HG03342 (cell line): ENCODE measurements at regions not wholly inside any gene's neighbourhood (a gene's known extent, or its start where the extent isn't known, plus 50 kb on each side); places are given as distances from the start of the nearest gene placed in this dataset.

Experiments used
- ATAC-seq: cut with Tn5 transposase; IDR thresholded peaks from one replicate; pipeline ENCODE4 v1.9.1; 2021; ENCODE audit warnings: mild to moderate bottlenecking, moderate library complexity; ENCODE audit not compliant: unreplicated experiment

GRCh38 chr2:12594590-12594989 lies 122.1 kb upstream of the TRIB2 start:
- ATAC-seq: no peak

- no peak for ATAC-seq
These were observed 120.0 kb upstream of the TRIB2 start for GRCh38 chr2:12596771-12597170.

- ATAC-seq: no peak
These were observed 119.1 kb upstream of the TRIB2 start for GRCh38 chr2:12597610-12598009.

GRCh38 chr2:12602661-12603060 lies 114.1 kb upstream of the TRIB2 start:
- ATAC-seq: no peak

DNA sequence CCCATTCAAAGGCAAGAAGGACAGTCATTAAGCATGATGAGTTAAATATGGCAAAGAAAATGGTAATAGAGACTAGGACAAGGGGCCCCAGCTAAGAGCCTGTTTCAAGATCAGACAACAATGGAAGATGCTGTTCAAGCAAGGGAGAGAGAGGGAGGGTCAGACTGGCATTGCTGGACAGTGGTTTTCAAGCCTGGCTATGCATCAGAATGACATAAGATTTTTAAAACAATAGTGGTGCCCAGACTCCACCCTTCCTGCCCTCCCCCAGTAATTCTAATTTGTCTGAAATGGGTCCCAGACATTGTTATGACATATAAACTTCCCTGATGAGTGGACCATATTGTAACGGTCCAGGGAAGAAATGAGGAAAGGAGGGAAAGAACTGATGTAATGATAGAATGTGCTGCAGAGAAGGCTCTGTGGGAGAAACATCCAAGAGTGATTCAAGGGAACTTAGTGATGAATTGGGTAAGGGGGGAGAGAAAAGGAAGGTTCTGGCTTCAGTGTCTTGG lies 112.9 kb upstream of the TRIB2 start:
- no peak for ATAC-seq

GRCh38 chr2:12604341-12604740 lies 112.4 kb upstream of the TRIB2 start:
- no peak for ATAC-seq

- no peak for ATAC-seq
These were observed 111.4 kb upstream of the TRIB2 start for GRCh38 chr2:12605366-12605765.

DNA sequence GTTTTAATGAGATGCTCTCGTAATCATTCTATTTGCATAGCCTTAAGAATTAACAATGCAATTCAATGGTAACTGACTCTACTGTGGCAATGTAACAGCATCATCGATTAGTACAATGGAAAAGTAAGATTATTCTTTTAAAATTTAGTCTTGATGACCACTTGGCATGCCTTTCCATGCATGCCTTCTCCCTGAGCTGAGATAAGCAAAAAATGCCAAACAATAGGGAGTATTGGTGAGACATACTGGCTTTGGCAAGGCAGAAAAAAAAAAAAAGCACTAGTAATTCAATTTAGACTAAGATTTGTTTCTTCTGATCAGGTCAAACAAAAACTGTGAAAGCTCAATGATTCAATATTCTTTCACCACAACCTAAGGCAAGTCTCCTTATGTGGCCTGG lies 110.8 kb upstream of the TRIB2 start:
- no peak for ATAC-seq

DNA sequence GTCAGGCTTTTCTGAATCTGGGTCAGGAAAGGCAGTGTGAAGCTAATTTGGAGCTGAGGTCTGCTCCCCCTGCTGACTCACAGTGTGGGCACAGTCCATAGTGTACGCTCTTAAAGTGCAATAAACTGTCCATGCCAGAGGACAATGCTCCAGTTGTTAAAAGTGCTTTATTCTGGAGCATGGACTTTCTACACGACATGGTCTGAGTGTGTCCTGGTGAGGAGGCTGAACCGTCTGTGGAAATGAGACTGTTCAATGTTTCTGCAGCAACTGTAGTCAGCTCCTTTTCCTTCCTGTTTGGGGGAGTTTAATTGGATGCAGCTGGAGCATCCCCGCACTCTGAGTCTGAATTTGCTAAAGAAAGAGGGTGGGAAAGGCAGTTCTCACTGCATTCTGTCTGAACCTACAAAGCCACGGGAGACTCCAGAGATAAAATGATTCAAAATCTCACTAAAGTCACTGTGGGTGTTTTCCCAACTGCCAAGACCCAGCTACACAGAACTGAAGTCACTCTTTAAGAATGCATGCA lies 110.2 kb upstream of the TRIB2 start:
- no peak for ATAC-seq

DNA sequence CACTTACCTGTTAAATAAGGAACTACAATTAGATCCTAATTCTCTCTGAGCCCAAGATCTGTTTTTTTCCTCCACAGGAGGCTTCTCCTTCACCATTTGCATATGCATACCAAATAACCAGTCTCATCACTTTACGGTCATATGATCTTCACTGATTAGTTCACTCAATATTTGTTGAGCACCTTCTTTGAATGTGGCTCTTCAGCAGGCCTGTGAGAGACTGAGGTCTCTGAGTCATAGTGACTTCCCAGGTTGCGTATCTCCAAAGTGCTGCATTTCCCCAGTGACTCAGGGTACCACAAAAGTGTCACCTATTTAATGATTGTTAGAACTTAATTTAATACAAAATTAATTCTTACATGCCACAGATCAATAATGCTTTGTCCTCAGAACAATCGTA lies 108.8 kb upstream of the TRIB2 start:
- no peak for ATAC-seq

DNA sequence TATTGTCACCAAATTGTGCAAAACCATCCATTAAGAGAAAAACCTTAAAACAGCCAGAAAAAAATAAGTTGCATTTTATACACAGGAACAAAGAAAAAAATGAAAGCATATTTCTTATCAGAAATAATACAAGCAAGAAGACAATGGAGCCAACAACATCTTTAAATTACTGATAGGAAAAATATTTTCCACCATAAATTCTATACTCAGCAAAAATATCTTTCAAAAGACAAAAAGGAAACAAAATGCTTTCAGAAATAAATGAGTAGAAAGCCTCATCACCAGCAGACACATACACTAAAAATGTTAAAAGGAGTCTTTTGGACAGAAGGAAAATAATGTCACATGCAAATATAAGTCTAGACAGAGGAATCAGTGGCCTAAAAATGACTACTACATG lies 106.4 kb upstream of the TRIB2 start:
- no peak for ATAC-seq

DNA sequence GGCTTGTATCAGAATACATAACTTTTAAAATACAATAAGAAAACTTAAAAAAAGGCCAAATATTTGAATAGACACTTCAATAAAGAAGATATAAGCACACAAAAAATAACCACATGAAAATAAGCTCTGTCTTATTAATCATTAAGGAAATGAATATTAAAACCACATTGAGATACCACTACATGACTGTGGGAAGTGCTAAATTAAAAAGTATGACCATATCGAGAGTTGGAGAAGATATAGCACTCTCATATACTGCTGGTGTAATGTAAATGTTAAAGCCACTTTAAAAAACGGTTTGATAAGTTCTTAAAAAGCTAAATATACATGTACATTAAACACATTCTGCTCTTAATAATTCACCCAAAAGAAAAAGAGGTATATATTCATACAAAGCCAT lies 104.6 kb upstream of the TRIB2 start:
- no peak for ATAC-seq

DNA sequence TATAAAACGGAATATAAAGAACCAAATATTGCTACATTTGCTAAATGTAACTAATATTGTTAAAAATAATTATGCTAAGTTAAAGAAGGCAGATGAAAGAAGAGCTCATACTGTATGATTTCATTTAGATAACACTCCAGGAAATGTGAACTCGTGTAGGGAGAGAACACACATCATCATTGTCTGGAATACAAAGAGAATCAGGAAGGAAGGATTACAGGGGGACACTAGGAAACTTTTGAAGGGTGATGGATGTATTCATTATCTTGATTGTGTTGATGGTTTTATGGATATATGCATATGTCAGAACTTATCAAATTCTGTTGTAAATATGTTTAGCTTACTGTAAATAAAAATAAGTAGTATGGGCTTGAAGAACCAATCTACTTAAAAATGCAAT lies 104.1 kb upstream of the TRIB2 start:
- ATAC-seq: no peak

- peak; percentile 64 for ATAC-seq
These were observed 103.5 kb upstream of the TRIB2 start for GRCh38 chr2:12613137-12613835.

DNA sequence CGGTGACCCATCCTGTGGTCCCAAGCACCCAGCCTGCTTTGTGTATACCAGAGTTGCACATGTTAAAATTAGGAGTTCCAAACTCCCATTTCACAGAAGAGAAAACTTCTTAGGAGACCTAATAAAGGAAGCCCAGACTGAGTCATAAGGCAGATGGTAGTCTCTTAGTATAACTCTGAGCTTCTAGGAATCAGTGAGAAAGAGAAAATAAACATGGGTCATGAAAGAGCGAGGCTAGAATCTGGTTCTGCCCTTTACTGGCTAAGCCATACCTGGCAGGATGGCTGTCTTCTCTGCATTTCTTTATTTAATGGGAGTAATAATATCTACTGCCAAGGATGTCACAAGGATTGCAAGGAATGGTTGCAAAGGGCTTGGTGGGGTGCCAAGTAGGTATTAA lies 101.2 kb upstream of the TRIB2 start:
- no peak for ATAC-seq

GRCh38 chr2:12616456-12617156 lies 100.1 kb upstream of the TRIB2 start:
- ATAC-seq: no peak

GRCh38 chr2:12617366-12617765 lies 99.4 kb upstream of the TRIB2 start:
- no peak for ATAC-seq

DNA sequence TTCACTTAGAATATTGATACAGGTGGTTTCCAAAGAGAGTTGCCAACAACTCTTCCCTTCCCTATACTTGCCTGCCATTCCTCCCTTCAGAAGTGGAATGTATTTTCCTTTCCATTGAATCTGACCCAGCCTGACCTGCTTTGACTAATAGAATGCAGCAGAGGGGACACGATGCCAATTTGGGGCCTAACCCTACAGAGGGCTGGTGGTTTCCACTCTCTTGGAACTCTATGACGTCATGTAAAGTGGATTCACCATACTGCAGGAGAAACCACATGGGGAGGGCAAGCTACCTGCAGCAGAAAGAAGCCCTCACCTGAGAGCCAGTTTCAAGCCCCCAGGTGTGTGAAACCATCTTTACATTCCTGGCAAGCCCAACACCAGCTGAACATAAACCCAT lies 98.9 kb upstream of the TRIB2 start:
- no peak for ATAC-seq

GRCh38 chr2:12618576-12618975 lies 98.2 kb upstream of the TRIB2 start:
- ATAC-seq: no peak

GRCh38 chr2:12619975-12620374 lies 96.8 kb upstream of the TRIB2 start:
- ATAC-seq: no peak

- ATAC-seq: no peak
These were observed 96.0 kb upstream of the TRIB2 start for GRCh38 chr2:12620759-12621158.

GRCh38 chr2:12623051-12623450 lies 93.7 kb upstream of the TRIB2 start:
- ATAC-seq: no peak
